ENCODE measurements at regions not wholly inside any gene's neighbourhood (a gene's known extent, or its start where the extent isn't known, plus 50 kb on each side); places are given as distances from the start of the nearest gene placed in this dataset.

- no peak overlapping the region for H3K27ac Mint-ChIP-seq (ENCODE audit: unreplicated experiment)
- H3K9me3 Mint-ChIP-seq (ENCODE audit: unreplicated experiment) = no peaks in the 10 kb centered on the region
- no peak for DNase-seq (ENCODE audit: low spot score)
- H3K27me3 Mint-ChIP-seq (ENCODE audit: unreplicated experiment) = peaks cover 2% of the 10 kb centered on the region
- peaks cover 32% of the 10 kb centered on the region for H3K4me1 Mint-ChIP-seq (ENCODE audit: unreplicated experiment)
- no peaks in the 10 kb centered on the region for H3K36me3 Mint-ChIP-seq (ENCODE audit: low read depth, unreplicated experiment)
- no peak for TF ChIP-seq CTCF (IDR thresholded peaks at IDR 0.05; ENCODE audit: unreplicated experiment)
- no peak overlapping the region for H3K4me3 Mint-ChIP-seq (ENCODE audit: unreplicated experiment)
These were observed 58.4 kb upstream of the ARID1B start for GRCh38 chr6:156718647-156719394.

- no peak for TF ChIP-seq CTCF (IDR thresholded peaks at IDR 0.05; ENCODE audit: unreplicated experiment)
- no peak overlapping the region for H3K4me3 Mint-ChIP-seq (ENCODE audit: unreplicated experiment)
- H3K4me1 Mint-ChIP-seq (ENCODE audit: unreplicated experiment) = peaks cover 33% of the 10 kb centered on the region
- no peak overlapping the region for H3K27ac Mint-ChIP-seq (ENCODE audit: unreplicated experiment)
- H3K36me3 Mint-ChIP-seq (ENCODE audit: low read depth, unreplicated experiment) = no peaks in the 10 kb centered on the region
- H3K9me3 Mint-ChIP-seq (ENCODE audit: unreplicated experiment) = no peaks in the 10 kb centered on the region
- H3K27me3 Mint-ChIP-seq (ENCODE audit: unreplicated experiment) = peaks cover 2% of the 10 kb centered on the region
- no peak for DNase-seq (ENCODE audit: low spot score)
These were observed 59.6 kb upstream of the ARID1B start for GRCh38 chr6:156717542-156717941.

- H3K4me3 Mint-ChIP-seq (ENCODE audit: unreplicated experiment) = no peak overlapping the region
- no peak for TF ChIP-seq CTCF (IDR thresholded peaks at IDR 0.05; ENCODE audit: unreplicated experiment)
- no peak overlapping the region for H3K27ac Mint-ChIP-seq (ENCODE audit: unreplicated experiment)
- peaks cover 2% of the 10 kb centered on the region for H3K27me3 Mint-ChIP-seq (ENCODE audit: unreplicated experiment)
- DNase-seq (ENCODE audit: low spot score) = no peak
- H3K4me1 Mint-ChIP-seq (ENCODE audit: unreplicated experiment) = peaks cover 26% of the 10 kb centered on the region
- H3K36me3 Mint-ChIP-seq (ENCODE audit: low read depth, unreplicated experiment) = no peaks in the 10 kb centered on the region
- H3K9me3 Mint-ChIP-seq (ENCODE audit: unreplicated experiment) = no peaks in the 10 kb centered on the region
These were observed 61.3 kb upstream of the ARID1B start for GRCh38 chr6:156715839-156716238.

GRCh38 chr6:156713548-156713947 is 63.6 kb upstream of the ARID1B start:
- Mint-ChIP-seq H3K9me3 (ENCODE audit: unreplicated experiment) (no peaks in the 10 kb centered on the region), H3K36me3 (ENCODE audit: low read depth, unreplicated experiment) (no peaks in the 10 kb centered on the region), H3K4me3 (ENCODE audit: unreplicated experiment) (no peak overlapping the region), H3K27me3 (ENCODE audit: unreplicated experiment) (no peaks in the 10 kb centered on the region), H3K27ac (ENCODE audit: unreplicated experiment) (no peak overlapping the region), H3K4me1 (ENCODE audit: unreplicated experiment) (peaks cover 14% of the 10 kb centered on the region)
- no peak for DNase-seq (ENCODE audit: low spot score)
- no peak for TF ChIP-seq CTCF (IDR thresholded peaks at IDR 0.05; ENCODE audit: unreplicated experiment)

GRCh38 chr6:156710479-156710878 is 66.7 kb upstream of the ARID1B start:
- H3K27me3 Mint-ChIP-seq (ENCODE audit: unreplicated experiment) = peaks cover 1% of the 10 kb centered on the region
- H3K36me3 Mint-ChIP-seq (ENCODE audit: low read depth, unreplicated experiment) = no peaks in the 10 kb centered on the region
- no peak overlapping the region for H3K27ac Mint-ChIP-seq (ENCODE audit: unreplicated experiment)
- no peak overlapping the region for H3K4me3 Mint-ChIP-seq (ENCODE audit: unreplicated experiment)
- H3K9me3 Mint-ChIP-seq (ENCODE audit: unreplicated experiment) = no peaks in the 10 kb centered on the region
- no peak for DNase-seq (ENCODE audit: low spot score)
- peaks cover 10% of the 10 kb centered on the region for H3K4me1 Mint-ChIP-seq (ENCODE audit: unreplicated experiment)
- no peak for TF ChIP-seq CTCF (IDR thresholded peaks at IDR 0.05; ENCODE audit: unreplicated experiment)

Measured in endothelial cell (in vitro differentiated cells).